Thyroid gland (tissue), 4 donors: ENCODE measurements at regions not wholly inside any gene's neighbourhood (a gene's known extent, or its start where the extent isn't known, plus 50 kb on each side); places are given as distances from the start of the nearest gene placed in this dataset.
"Not testable (repeated sequence)": the region's sequence is repeated elsewhere in the genome, so short reads cannot be mapped to it uniquely, and the experiment has no call there.

Source experiments
- DNase-seq, 2 donors: peaks; one replicate each; pipeline ENCODE4 v3.0.0-alpha.2; 2019
- H3K27ac ChIP-seq, 3 donors: fragments of 200-600 bp; sonication (generic); 1 replicate in 2 of 3; 2 replicates in 1 of 3; pipeline ENCODE4 v1.5.1; 2016 to 2019; ENCODE audit warnings: mild to moderate bottlenecking in 1 of 3, moderate library complexity in 1 of 3
- H3K27me3 ChIP-seq: fragments of 200-600 bp; sonication (generic); one replicate; pipeline ENCODE4 v1.5.1; 2019
- H3K36me3 ChIP-seq, 2 donors: fragments of 200-600 bp; sonication (generic); one replicate each; pipeline ENCODE4 v1.5.1; 2016 to 2019
- H3K4me1 ChIP-seq, 2 donors: fragments of 200-600 bp; sonication (generic); one replicate each; pipeline ENCODE4 v1.5.1; 2017 to 2019
- H3K4me3 ChIP-seq, 3 donors: fragments of 200-600 bp; sonication (generic); replicated peaks in 1 of 3; 1 replicate in 2 of 3; 2 replicates in 1 of 3; pipeline ENCODE4 v1.5.1; 2016; ENCODE audit warnings: mild to moderate bottlenecking in 1 of 3
- H3K9me3 ChIP-seq: fragments of 200-600 bp; sonication (generic); one replicate; pipeline ENCODE4 v1.5.1; 2017
- CTCF ChIP-seq, 6 experiments: fragments of 200-600 bp in 3 of 6; fragments of 450-650 bp in 3 of 6; sonication (generic) in 3 of 6; IDR thresholded peaks; one replicate each; pipeline ENCODE4 v1.5.1; 2016 to 2019; ENCODE audit warnings: antibody characterized with exemption in 6 of 6, mild to moderate bottlenecking in 2 of 6, inconsistent platforms in 1 of 6, moderate library complexity in 1 of 6
- POLR2A ChIP-seq, 2 donors: fragments of 450-650 bp; IDR thresholded peaks; one replicate each; pipeline ENCODE4 v1.6.1; 2017; ENCODE audit warnings: antibody characterized with exemption in 2 of 2, mild to moderate bottlenecking in 2 of 2, moderate library complexity in 1 of 2
- WGBS, 2 donors: methylation state at CpG; one replicate each; pipeline ENCODE4 v1.1.5; 2017; 5-methylcytosine and 5-hydroxymethylcytosine counted together
- intact Hi-C: fragments of 100-400 bp; cut with DNase I; formaldehyde crosslinking; loops from one replicate; pipeline ENCODE4 v1.15.1; 2023

GRCh38 chr2:210762604-210763588 lies 206.5 kb downstream of the CPS1 start:
- TF ChIP-seq POLR2A (IDR thresholded peaks at IDR 0.05), result no peak
- no peaks in the 10 kb centered on the region for H3K36me3 ChIP-seq
- no peak overlapping the region for H3K27ac ChIP-seq
- H3K27me3 ChIP-seq, result no peaks in the 10 kb centered on the region
- intact Hi-C loops, result no loop called here
- no peak for DNase-seq
- no peak overlapping the region for H3K4me3 ChIP-seq
- no peaks in the 10 kb centered on the region for H3K4me1 ChIP-seq
- WGBS, 2 donors, result 77 to 78% methylated on average over 9 of the region's 9 CpGs
- H3K9me3 ChIP-seq, result no peaks in the 10 kb centered on the region

GRCh38 chr2:210768329-210768910 lies 212.0 kb downstream of the CPS1 start:
- H3K9me3 ChIP-seq, result no peaks in the 10 kb centered on the region
- no peak overlapping the region for H3K27ac ChIP-seq
- intact Hi-C loops, result no loop called here
- no peak for DNase-seq
- no peak for TF ChIP-seq POLR2A (IDR thresholded peaks at IDR 0.05)
- no peak for TF ChIP-seq CTCF (IDR thresholded peaks at IDR 0.05)
- no peaks in the 10 kb centered on the region for H3K27me3 ChIP-seq
- no peak overlapping the region for H3K4me3 ChIP-seq
- H3K4me1 ChIP-seq, result no peaks in the 10 kb centered on the region
- 69 to 73% methylated on average over 5 of the region's 5 CpGs for WGBS, 2 donors
- H3K36me3 ChIP-seq, result no peaks in the 10 kb centered on the region

GRCh38 chr2:210776756-210777155 lies 220.4 kb downstream of the CPS1 start:
- intact Hi-C loops, result no loop called here
- H3K9me3 ChIP-seq, result no peaks in the 10 kb centered on the region
- TF ChIP-seq POLR2A (IDR thresholded peaks at IDR 0.05), result no peak
- no peak for TF ChIP-seq CTCF (IDR thresholded peaks at IDR 0.05)
- H3K27me3 ChIP-seq, result no peaks in the 10 kb centered on the region
- H3K4me1 ChIP-seq, result no peaks in the 10 kb centered on the region
- H3K4me3 ChIP-seq, result no peak overlapping the region
- no peak for DNase-seq
- H3K36me3 ChIP-seq, result no peaks in the 10 kb centered on the region
- H3K27ac ChIP-seq, result no peak overlapping the region

GRCh38 chr2:210782222-210782621 lies 225.8 kb downstream of the CPS1 start:
- 78 to 85% methylated on average over 3 of the region's 3 CpGs for WGBS, 2 donors
- TF ChIP-seq POLR2A (IDR thresholded peaks at IDR 0.05) (no peak), CTCF (IDR thresholded peaks at IDR 0.05) (no peak)
- Histone ChIP-seq H3K36me3 (no peaks in the 10 kb centered on the region), H3K4me3 (no peak overlapping the region), H3K27ac (no peak overlapping the region), H3K4me1 (no peaks in the 10 kb centered on the region), H3K27me3 (no peaks in the 10 kb centered on the region), H3K9me3 (no peaks in the 10 kb centered on the region)
- intact Hi-C loops, result no loop called here
- DNase-seq, result no peak

GRCh38 chr2:210787831-210788230 lies 231.4 kb downstream of the CPS1 start:
- H3K27me3 ChIP-seq, intact Hi-C loops, H3K4me1 ChIP-seq, H3K27ac ChIP-seq, DNase-seq, H3K36me3 ChIP-seq, H3K9me3 ChIP-seq, H3K4me3 ChIP-seq: not testable (repeated sequence)
- 92 to 94% methylated on average over 4 of the region's 4 CpGs for WGBS, 2 donors

GRCh38 chr2:210792000-210792399 lies 235.6 kb downstream of the CPS1 start:
- WGBS, 2 donors, result 71 to 79% methylated on average over 3 of the region's 3 CpGs
- no peaks in the 10 kb centered on the region for H3K9me3 ChIP-seq
- DNase-seq, result no peak
- intact Hi-C loops, result no loop called here
- H3K4me3 ChIP-seq, result no peak overlapping the region
- no peaks in the 10 kb centered on the region for H3K4me1 ChIP-seq
- TF ChIP-seq POLR2A (IDR thresholded peaks at IDR 0.05) (no peak), CTCF (IDR thresholded peaks at IDR 0.05) (no peak)
- H3K27me3 ChIP-seq, result no peaks in the 10 kb centered on the region
- H3K27ac ChIP-seq, result no peak overlapping the region
- no peaks in the 10 kb centered on the region for H3K36me3 ChIP-seq
